ENCODE measurements at regions not wholly inside any gene's neighbourhood (a gene's known extent, or its start where the extent isn't known, plus 50 kb on each side); places are given as distances from the start of the nearest gene placed in this dataset.

- DNase-seq (ENCODE audit: low spot score): no peak
Observed at GRCh38 chr6:125658759-125659431, 90.5 kb upstream of the HEY2 start.

GRCh38 chr6:125659887-125660286, 89.5 kb upstream of the HEY2 start:
- no peak for DNase-seq (ENCODE audit: low spot score)

GRCh38 chr6:125662296-125662695, 87.1 kb upstream of the HEY2 start:
- no peak for DNase-seq (ENCODE audit: low spot score)

- DNase-seq (ENCODE audit: low spot score): no peak
Observed at GRCh38 chr6:125665295-125665814, 84.1 kb upstream of the HEY2 start.

GRCh38 chr6:125667326-125667725, 82.1 kb upstream of the HEY2 start:
- DNase-seq (ENCODE audit: low spot score): no peak

- DNase-seq (ENCODE audit: low spot score): no peak
Observed at GRCh38 chr6:125668071-125668470, 81.4 kb upstream of the HEY2 start.

GRCh38 chr6:125670568-125670967, 78.9 kb upstream of the HEY2 start:
- DNase-seq (ENCODE audit: low spot score): no peak

GRCh38 chr6:125671323-125671722, 78.1 kb upstream of the HEY2 start:
- no peak for DNase-seq (ENCODE audit: low spot score)

- DNase-seq (ENCODE audit: low spot score): no peak
Observed at GRCh38 chr6:125674230-125674629, 75.2 kb upstream of the HEY2 start.

- DNase-seq (ENCODE audit: low spot score): no peak
Observed at GRCh38 chr6:125678601-125679000, 70.8 kb upstream of the HEY2 start.

- no peak for DNase-seq (ENCODE audit: low spot score)
Observed at GRCh38 chr6:125679128-125679527, 70.3 kb upstream of the HEY2 start.

GRCh38 chr6:125679651-125680050, 69.8 kb upstream of the HEY2 start:
- no peak for DNase-seq (ENCODE audit: low spot score)

GRCh38 chr6:125682939-125683338, 66.5 kb upstream of the HEY2 start:
- DNase-seq (ENCODE audit: low spot score): no peak

GRCh38 chr6:125688138-125688537, 61.3 kb upstream of the HEY2 start:
- no peak for DNase-seq (ENCODE audit: low spot score)

GRCh38 chr6:125693480-125693879, 56.0 kb upstream of the HEY2 start:
- no peak for DNase-seq (ENCODE audit: low spot score)

- no peak for DNase-seq (ENCODE audit: low spot score)
Observed at GRCh38 chr6:125699591-125699990, 49.8 kb upstream of the HEY2 start.
